Amygdala (tissue), 56 donors: ENCODE measurements at regions not wholly inside any gene's neighbourhood (a gene's known extent, or its start where the extent isn't known, plus 50 kb on each side); places are given as distances from the start of the nearest gene placed in this dataset.
A peak's percentile ranks its signal among the peaks of the same experiment; 100 is the strongest.
"Not testable (repeated sequence)": the region's sequence is repeated elsewhere in the genome, so short reads cannot be mapped to it uniquely, and the experiment has no call there.

ENCODE experiments used
- DNase-seq, 56 donors: peaks; one replicate each; lab custom pipeline; 2025; lab: John Stamatoyannopoulos, UW

DNA sequence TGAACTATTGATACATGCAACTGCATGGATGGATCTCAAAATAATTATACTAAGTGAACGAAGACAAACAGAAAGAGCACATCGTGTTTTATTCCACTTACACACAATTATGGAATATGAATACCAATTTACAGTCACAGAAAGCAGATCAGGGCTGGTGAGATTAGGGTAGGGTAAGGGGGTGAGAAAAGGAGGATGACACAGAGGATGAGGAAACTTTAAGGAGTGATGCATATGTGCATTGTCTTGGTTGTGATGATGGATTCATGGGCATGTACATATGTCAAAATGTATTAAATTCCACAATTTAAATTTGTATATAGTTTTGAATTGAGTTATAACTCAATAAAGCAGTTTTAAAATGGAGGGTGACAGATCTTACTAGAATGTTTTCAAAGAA is 548.9 kb downstream of the PYDC2 start:
- no peak for DNase-seq

DNA sequence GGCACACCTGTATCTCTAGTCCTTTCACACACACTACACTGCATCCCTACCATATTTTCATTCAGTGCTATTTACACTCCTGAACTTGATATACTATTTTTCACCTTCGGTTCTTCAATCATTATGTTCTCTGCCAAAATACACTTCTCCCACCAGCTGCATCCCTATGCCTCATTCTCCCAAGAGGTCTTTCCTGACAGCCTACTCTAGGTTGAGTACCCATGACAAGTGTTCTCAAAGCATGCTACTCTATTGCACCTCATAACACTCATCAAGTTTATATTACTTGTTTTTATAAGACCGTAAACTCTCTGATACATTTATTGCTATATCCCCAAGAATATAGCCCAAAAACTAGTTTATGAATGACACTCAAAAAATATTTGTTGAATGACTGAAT is 549.5 kb downstream of the PYDC2 start:
- no peak for DNase-seq

DNA sequence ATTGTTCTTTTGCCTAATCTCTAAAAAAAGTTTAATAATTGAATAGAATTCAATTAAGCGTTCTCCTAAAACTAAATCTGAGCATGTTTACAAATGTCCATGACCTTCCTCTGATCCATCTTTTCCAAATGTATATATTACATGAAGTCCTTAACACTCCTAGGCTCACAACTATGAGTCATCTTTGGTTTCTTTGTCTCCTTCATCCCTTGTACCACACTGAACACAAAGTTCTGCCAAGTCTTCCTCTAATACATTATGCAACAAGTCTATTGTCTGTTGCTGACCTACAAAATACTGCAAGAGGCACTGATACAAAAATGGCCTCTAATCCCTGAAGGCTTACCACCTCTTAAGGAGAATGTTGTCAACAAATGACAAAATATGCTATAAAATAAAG is 550.2 kb downstream of the PYDC2 start:
- no peak for DNase-seq

DNA sequence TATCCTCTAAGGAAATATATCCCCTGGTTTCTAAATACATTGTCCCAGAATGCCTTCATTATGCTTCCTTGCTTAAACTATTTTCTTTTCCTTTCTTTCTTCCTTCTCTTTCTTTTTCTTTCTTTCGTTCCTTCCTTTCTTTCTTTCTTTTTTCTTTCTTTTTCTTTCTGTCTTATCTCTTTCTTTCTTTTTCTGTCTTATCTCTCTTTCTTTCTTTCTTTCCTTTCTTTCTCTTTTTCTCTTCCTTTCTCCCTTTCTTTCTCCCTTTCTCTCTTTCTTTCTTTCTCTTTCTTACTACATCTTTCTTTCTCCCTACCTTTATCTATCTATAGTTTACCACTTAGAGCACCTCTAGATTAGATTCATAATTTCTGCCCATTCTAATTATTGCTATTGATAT is 552.1 kb downstream of the PYDC2 start:
- no peak for DNase-seq

DNA sequence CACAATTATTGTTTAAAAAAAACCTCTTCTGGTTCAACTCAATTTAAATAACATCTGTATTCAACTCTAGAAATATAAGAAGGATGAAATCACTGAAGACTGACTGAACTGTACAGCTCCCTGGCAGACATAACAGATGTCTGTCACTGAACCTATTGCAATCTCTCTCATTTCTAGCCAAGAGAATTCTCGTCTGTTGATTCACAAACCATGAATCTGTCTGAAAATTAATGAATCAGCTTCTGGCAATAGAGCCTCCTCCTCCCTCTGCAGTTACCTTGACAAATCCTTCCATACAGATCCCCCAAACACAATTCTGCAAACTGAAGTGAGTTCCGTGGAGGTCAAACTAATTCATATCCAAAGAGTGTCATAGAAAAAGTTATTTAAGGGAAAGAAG is 561.4 kb downstream of the PYDC2 start:
- DNase-seq: no peak

DNA sequence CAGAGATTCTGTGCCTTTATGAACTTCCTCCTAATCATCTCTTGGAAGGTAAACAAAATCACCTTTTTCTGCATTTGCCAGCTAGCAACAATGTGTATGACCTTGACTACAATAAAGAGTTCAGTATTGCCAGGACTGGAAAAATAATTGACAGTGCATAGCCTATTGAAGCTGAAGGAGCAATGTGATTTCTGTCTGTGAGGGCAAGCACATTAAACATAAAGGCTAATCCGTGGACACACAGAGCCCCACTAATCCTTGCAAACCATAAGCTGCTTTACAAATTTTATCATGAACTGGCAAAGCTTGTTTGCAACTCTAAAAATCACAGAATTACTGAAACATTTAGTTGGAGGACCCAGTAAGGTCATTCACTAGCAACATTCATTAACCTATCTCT is 563.8 kb downstream of the PYDC2 start:
- no peak for DNase-seq

DNA sequence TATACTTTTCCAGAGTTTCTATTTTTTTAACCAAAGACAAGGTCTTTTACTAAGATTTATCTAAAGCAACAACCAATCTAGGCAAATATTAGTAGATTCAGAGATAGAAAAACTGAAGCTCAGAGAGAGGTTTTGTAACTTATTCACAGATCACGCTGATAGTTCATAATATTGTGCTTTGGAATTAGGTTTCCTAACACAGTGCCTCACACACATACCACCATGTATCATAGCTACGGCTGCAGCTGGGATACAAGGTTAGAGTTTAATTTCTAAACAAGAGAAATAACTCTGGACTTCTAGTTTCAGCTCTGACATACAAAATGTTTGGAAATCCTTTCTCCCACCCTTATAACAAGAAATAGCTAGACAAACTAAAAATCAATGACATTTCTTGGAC is 565.7 kb downstream of the PYDC2 start:
- DNase-seq: no peak

DNA sequence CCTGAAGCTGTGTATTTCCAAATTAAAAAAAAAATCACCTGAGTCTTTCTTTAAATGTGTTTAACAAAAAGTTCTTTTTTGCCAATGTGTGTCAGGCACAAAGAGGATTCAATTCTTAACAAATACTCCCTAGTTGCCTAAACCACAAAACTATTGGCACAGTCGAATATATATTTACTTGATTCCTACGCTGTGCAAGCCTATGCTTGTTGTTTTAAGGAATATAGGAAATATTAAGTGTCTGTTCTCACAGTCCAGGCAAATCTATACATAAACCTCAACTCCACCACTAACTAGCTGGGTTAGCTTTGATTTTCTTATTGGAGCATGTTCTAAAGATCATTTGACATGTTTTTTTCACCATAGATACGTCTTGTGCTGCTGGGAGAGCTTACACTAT is 571.0 kb downstream of the PYDC2 start:
- no peak for DNase-seq

DNA sequence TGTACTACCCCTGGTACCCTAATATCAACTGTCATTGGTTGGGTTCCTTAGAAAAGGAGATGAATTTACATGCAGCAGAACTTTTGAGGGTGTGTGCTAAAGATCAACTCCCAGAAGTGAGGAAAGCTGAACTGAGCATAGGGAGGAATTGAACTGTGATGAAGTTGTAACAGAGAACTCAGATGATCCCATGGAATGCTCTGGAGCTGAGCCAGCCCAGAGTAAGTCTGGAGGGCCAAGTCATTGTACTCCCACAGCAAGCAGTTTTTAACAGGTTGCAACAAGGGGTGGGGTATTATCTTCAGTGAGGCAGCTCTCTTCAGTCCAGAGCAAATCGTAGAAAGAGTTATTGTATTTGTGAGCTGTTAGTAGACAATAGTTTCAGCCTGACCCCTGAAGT is 572.3 kb downstream of the PYDC2 start:
- DNase-seq: no peak

DNA sequence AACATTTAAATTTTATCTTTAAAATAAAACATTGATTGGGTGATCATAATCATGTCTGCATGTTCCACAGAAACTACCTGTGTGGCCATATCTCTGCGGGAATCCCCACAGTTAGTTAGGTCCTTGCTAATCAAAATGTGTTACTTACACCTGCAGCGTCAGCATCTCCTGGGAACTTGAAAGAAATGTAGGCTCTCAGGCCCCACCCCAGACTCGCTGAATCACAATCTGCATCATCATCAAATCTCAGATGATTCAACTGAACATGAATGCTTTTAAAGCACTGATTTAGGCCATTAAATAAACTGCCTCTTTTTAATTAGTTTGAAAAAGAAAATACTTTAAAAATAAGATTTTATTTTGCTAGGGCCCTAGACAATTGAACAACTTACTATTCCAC is 577.8 kb downstream of the PYDC2 start:
- DNase-seq: no peak

DNA sequence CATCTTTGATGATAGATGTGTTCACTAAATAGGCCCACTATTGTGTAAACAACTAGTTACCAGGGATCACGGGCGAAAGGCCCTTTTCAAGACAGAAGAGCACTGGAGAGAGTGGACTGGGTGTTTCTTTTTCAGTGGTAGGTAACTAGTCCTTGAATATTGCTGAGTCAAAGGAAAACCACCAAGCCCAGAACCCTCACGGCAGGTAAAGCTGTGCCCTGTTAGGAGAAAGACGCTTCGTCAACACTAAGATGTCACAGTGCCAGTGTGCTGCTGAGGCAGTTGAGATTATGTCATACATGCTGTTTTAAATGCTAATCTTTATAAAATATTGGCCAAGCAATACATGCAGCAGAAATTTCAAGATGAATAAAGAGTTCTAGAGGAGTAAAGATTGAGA is 578.6 kb downstream of the PYDC2 start:
- DNase-seq: no peak

DNA sequence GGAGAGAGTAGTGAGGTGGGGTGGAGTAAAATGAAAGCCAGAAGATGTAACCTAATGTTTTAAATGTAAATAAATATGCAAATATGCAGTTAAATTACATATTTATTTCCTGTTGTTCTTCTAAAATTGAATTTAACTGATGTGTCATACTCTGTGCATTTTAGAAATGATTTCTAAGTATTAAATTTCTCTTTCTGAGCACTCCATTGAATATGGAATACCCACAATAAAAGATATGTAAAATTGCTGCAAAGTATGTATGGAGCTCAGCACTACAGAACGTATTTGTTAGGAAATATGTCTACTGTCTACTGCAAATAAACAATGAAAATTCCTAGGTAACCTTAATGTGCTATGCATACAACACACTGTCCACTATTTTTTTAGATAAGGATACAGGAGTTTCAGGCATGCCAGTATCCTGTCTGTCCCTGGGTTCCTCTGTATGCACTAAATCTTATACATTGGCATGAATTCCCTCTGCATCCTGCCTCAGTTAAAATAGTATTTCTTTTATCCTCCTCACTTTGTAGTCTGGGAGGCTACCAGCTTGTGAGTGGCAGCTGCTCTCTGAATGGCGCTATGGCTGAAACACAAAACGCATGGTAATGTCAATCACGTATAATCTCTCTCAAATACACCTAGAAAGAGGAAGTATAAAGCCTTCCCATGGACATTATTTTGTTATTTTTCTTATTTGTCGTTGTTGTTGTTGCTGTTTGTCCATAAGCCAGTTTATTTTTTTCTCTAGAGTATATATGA is 579.5 kb downstream of the PYDC2 start:
- DNase-seq: no peak

DNA sequence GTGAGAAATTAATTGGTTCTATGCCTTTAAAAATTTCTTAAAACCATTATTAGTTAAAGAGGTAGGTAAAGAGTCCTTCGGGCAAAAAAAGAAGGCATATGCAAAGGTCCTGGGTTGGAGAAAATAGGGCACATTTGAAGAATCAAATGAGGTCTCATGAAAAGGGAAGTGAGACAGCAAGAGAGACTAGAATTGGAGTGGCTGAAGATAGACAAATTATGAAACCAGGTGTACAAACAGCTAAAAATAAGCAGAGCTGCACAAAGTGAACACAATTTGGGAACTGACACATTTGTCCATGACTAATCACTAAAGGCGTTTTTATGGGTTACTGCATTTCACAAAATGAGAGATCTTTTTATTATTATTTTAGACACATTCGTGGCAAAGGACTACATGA is 581.2 kb downstream of the PYDC2 start:
- DNase-seq: no peak

DNA sequence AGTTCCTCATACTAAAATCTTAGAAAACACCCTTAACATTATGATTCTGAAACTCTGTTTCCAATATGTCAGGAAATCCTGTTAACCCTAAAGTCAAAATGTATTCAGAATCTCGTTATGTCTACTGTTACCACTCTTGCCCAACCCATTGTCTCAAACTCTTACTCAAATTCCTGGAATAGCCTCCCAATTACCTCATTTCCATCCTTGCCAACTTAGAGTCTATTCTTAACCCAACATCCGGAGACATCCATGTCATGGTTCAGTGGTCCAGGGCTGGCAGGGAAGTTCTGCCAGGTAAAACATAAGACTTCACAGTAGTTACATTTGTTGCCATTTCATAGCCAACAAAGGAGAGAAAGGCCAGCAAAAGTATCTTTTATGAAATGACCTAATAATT is 593.9 kb downstream of the PYDC2 start:
- DNase-seq: no peak

DNA sequence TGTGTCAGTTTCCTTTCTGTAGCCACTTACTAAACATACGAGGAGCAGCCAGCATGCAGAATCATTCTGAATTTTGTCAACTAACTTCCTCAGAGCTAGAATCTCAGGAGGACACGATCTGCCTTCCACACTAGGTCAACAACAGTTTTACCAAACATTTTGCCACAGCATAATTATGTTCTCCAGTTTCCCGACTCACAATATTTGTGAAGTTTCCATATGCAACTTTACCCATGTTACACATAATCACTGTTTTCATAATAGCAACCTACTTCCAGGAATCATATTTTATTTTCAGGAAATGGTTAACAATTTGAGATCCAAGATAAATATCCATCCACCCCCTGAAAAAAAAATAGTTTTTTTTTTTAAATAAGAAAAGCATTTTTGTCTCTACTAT is 595.0 kb downstream of the PYDC2 start:
- DNase-seq: no peak

DNA sequence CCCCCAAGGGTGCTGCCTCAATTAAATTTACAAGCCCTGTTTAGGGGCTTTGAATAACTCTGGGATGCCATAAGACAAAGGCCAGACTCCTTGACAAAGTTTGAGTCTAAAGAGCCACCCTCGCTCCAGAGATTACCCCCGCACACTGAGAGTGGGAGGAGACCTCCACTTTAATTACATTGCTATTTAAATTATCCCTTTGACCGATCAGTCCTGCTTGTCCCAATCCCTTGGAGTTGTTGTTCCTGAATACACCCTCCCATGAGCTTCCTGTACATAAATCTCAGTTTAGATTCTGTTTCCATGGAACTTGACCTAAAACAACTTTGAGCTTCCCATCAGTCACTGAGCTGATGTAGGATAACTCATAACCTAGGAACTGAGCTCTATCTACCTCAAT is 596.3 kb downstream of the PYDC2 start:
- DNase-seq: no peak

DNA sequence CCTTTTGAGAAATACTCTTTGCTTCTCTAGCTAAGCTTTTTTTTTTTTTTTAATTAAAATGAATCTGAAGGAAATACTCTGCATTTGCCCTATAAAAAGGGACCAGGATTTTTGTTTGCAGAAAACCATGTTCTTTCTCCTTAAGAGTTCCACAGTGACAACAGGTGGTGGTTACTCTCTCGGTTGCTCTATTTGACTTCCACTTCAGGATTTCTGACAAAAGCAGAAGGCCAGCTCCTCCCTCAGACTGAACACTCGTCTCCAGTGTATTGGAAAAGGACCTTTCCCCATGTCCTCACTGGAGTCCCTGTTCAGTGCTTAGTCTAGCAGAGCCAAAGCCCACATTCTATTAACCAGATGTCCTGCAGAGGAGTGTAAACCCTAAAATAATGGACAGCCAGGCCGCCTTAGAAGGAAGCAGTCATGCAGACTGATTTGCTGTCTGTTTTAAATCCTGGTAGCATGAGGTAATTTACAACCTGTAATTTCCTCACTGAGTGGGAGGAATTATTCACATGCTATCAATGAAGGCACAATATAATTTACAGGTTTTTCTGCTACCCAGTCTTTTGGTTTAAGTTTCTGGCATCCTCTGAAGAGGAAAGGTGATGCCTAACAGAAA is 599.3 kb downstream of the PYDC2 start:
- no peak for DNase-seq

DNA sequence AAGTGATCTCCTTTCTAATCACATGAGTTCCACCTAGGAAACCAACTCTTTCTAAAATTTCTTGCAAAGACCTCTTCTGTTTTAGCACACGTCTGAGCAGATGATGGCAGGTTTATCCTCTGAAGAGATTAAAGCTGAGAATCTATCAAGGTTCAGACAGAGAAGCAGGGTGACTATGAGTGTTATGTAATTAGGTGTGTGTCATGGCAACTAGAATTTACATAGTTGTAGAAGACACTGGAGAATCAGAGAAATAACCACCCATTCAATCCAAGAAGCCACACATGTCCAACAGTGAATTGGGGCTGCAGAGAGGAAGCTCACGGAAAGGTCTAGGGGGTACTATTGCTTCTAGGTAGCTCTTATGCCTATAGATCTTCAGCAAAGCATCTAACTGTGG is 600.5 kb downstream of the PYDC2 start:
- DNase-seq: no peak

DNA sequence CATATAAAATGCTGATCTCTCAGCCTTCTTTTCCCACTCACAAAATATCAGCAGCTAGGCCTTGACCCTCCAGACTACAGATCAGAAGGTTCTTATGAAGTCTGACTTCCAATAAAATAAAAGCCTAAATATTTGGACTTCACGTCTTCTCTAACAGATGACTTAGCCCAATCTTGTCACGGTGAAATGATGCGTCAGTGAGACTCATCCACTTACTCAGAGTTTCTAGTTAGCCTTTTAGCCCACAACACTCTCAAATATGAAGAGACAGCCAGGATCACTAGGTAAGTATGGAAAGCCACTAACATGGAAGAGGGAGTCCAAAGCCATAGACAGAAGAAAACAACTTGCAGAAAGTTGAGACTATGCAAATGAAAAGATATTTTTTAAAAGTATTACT is 601.2 kb downstream of the PYDC2 start:
- DNase-seq: no peak

DNA sequence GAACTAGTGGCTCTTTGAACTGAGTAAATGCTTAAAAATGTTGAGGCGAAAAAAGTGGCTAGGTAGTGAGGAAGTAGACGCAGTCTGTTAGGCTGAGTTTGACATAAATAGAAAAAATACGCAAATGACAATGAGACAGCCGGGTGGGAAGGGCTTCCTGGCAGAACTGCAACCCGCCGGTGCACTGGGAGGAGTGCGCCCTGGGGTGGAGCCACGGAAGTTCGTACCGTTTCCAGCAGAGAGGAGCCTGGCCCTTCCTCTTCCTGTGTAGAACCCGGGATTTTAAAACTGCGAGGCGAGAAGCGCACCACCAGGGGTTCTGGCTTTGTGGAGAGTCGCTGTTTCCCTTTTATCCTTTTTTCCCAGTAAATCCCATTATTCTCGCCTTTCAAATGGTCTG is 602.6 kb downstream of the PYDC2 start:
- peak in 2 of 56 donors; percentile 0 to 1 for DNase-seq

DNA sequence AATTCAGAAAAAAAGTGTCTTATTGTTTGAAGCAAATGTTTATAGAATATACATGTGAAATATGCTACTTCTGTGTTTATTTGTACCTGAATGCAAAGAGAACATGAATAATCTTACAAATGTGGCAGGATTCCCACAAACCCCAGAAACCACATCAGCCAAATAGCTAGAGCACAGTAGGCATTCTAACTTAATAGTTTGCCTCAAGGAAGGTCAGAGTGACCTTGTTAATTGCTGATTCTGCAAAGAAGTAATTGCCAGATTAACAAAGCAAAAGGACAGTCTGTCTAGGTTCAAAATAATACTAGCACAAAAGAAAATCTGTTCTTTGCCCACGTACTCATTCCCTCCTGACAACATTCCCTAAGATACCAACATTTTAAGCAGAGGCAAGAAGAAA is 604.0 kb downstream of the PYDC2 start:
- DNase-seq: no peak

DNA sequence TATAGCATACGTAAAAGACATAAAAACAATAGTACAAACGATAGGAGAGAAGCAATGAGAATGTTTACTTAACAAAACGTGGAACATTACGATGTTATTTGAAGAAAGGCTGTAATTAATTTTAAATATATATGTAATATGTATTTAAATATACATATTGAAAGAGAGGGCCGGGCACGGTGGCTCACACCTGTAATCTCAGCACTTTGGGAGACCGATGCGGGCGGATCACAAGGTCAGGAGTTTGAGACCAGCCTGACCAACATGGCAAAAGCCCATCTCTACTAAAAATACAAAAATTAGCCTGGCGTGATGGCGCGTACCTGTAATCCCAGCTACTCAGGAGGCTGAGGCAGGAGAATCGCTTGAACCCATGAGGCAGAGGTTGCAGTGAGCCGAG is 605.3 kb downstream of the PYDC2 start:
- DNase-seq: not testable (repeated sequence)
